ENCODE measurements at regions not wholly inside any gene's neighbourhood (a gene's known extent, or its start where the extent isn't known, plus 50 kb on each side); places are given as distances from the start of the nearest gene placed in this dataset.

DNA sequence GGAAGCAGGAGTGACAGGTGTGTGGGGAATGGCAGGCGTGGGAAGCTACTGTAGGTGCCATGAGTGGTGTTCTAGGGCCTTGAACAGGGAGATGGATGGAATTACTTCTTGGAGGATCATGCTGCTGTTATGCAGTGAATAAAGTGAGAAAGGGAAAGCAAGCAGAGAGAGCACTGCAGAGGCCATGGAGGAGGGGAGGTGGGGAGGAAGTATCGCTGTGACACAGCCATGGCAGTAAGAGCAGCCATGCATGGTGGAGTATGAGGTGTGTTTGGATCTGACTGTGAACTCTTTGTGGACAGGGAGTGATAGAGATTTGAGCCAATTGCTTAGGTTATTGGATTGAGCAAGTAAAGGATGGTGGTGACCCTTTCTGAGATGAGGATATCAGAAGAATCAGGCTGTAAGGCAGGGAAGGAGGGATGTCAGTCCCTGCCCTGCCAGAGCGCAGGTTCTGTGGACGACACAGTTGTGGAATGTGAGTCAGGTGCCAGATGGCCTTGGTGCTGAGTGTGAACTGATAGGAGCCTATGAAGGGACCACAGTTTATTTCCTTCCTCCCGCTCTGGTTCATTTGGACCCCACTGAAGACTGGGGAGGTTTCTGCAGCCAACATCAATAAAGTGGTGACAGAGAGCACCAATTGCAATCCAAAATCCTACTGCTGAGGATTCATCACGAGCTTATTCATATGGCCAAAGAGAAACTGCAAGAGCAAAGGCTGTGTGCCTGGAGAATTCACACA, 105.5 kb upstream of the TMEM72 start:
- H3K4me1 Mint-ChIP-seq (ENCODE audit: unreplicated experiment): no peaks in the 10 kb centered on the region
- H3K27me3 Mint-ChIP-seq (ENCODE audit: unreplicated experiment): no peaks in the 10 kb centered on the region
- no peak overlapping the region for H3K4me3 Mint-ChIP-seq (ENCODE audit: unreplicated experiment)
- no peak overlapping the region for H3K27ac Mint-ChIP-seq (ENCODE audit: unreplicated experiment)
- DNase-seq (ENCODE audit: low spot score): no peak
- no peaks in the 10 kb centered on the region for H3K9me3 Mint-ChIP-seq (ENCODE audit: unreplicated experiment)
- H3K36me3 Mint-ChIP-seq (ENCODE audit: low read depth, unreplicated experiment): no peaks in the 10 kb centered on the region
- TF ChIP-seq, protein P1, sequence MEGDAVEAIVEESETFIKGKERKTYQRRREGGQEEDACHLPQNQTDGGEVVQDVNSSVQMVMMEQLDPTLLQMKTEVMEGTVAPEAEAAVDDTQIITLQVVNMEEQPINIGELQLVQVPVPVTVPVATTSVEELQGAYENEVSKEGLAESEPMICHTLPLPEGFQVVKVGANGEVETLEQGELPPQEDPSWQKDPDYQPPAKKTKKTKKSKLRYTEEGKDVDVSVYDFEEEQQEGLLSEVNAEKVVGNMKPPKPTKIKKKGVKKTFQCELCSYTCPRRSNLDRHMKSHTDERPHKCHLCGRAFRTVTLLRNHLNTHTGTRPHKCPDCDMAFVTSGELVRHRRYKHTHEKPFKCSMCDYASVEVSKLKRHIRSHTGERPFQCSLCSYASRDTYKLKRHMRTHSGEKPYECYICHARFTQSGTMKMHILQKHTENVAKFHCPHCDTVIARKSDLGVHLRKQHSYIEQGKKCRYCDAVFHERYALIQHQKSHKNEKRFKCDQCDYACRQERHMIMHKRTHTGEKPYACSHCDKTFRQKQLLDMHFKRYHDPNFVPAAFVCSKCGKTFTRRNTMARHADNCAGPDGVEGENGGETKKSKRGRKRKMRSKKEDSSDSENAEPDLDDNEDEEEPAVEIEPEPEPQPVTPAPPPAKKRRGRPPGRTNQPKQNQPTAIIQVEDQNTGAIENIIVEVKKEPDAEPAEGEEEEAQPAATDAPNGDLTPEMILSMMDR (IDR thresholded peaks at IDR 0.05; ENCODE audit: unreplicated experiment): no peak

DNA sequence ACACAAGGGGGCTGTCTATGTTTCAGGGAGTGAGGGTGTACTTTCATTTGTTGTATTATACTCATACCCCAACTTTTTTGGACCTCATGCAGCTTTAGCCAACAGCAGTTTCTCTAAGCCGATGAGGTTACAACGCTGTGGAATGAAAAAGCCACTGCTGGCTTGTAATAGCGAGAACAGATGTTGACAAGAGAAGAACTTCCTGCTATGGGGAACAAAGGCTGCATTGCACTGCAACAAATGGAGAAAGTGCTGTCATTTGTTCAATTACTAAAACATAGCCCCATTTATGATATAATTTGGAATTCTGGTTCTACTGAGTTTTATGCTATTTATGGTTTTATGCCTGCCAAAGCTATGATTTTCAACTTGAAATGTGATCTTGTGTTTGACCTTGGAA, 104.2 kb upstream of the TMEM72 start:
- no peaks in the 10 kb centered on the region for H3K36me3 Mint-ChIP-seq (ENCODE audit: low read depth, unreplicated experiment)
- no peak overlapping the region for H3K27ac Mint-ChIP-seq (ENCODE audit: unreplicated experiment)
- H3K27me3 Mint-ChIP-seq (ENCODE audit: unreplicated experiment): no peaks in the 10 kb centered on the region
- no peaks in the 10 kb centered on the region for H3K9me3 Mint-ChIP-seq (ENCODE audit: unreplicated experiment)
- DNase-seq (ENCODE audit: low spot score): no peak
- no peaks in the 10 kb centered on the region for H3K4me1 Mint-ChIP-seq (ENCODE audit: unreplicated experiment)
- TF ChIP-seq, protein P1 (IDR thresholded peaks at IDR 0.05; ENCODE audit: unreplicated experiment): no peak
- no peak overlapping the region for H3K4me3 Mint-ChIP-seq (ENCODE audit: unreplicated experiment)

DNA sequence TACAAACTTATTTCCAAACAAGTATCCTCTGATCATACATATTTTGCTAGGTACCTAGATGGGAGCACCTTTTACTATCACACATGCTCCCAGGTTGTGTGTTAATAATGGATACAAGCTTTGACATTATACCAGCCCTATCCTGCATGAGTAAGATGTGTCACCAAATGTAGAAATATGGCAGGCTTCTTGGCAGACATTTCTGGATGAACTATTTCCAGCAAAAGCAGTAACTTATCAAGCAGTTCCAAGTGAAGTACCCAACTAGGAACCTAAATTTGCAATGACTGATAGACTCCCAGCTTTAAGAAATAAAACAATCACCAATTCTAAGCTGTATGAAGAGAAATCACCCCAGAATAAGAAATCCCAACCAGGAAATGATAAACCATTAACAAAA, 103.7 kb upstream of the TMEM72 start:
- Mint-ChIP-seq H3K36me3 (ENCODE audit: low read depth, unreplicated experiment) (no peaks in the 10 kb centered on the region), H3K4me1 (ENCODE audit: unreplicated experiment) (no peaks in the 10 kb centered on the region), H3K4me3 (ENCODE audit: unreplicated experiment) (no peak overlapping the region), H3K9me3 (ENCODE audit: unreplicated experiment) (no peaks in the 10 kb centered on the region), H3K27me3 (ENCODE audit: unreplicated experiment) (no peaks in the 10 kb centered on the region), H3K27ac (ENCODE audit: unreplicated experiment) (no peak overlapping the region)
- TF ChIP-seq, protein P1 (IDR thresholded peaks at IDR 0.05; ENCODE audit: unreplicated experiment): no peak
- no peak for DNase-seq (ENCODE audit: low spot score)

DNA sequence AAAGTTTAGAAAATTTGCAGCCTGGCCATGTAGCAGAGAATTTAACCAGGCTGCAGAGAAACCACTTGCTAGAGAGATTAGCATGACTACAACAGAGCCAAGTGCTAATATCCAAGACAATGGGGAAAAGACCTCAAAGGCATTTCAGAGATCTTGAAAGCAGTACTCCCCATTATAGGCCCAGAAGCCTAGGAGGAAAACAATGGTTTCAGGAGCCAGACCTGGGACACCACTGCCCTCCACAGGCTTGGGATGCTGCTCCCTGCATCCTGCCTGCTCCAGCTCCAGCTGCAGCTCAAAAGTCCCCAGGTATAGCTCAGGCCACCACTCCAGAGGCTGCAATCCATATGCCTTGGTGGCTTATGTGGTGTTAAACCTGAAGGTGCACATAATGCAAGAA, 101.5 kb upstream of the TMEM72 start:
- TF ChIP-seq, protein P1 (IDR thresholded peaks at IDR 0.05; ENCODE audit: unreplicated experiment): no peak
- Mint-ChIP-seq H3K4me1 (ENCODE audit: unreplicated experiment) (no peaks in the 10 kb centered on the region), H3K27ac (ENCODE audit: unreplicated experiment) (no peak overlapping the region), H3K27me3 (ENCODE audit: unreplicated experiment) (no peaks in the 10 kb centered on the region), H3K4me3 (ENCODE audit: unreplicated experiment) (no peak overlapping the region), H3K36me3 (ENCODE audit: low read depth, unreplicated experiment) (no peaks in the 10 kb centered on the region), H3K9me3 (ENCODE audit: unreplicated experiment) (no peaks in the 10 kb centered on the region)
- no peak for DNase-seq (ENCODE audit: low spot score)

DNA sequence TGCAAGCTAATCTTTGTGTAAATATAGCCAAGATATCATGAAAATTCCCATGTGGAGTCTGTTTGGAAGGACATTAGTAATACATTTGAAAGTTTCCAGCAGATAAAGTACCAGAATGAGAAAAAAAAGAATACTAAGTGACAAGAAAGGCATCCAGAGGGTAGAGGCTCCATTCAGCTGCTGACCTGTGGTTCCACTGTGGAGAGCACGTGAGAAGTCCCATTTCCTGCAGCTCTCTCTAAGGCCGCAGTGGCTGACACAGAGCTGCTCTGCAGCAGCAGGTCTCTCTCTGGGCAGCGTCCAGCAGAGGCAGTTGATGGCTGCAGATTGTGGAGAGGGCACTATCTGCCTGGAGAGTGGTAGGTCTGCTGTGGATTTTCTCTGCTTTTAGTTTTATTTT, 100.1 kb upstream of the TMEM72 start:
- no peaks in the 10 kb centered on the region for H3K4me1 Mint-ChIP-seq (ENCODE audit: unreplicated experiment)
- H3K4me3 Mint-ChIP-seq (ENCODE audit: unreplicated experiment): no peak overlapping the region
- no peaks in the 10 kb centered on the region for H3K27me3 Mint-ChIP-seq (ENCODE audit: unreplicated experiment)
- H3K9me3 Mint-ChIP-seq (ENCODE audit: unreplicated experiment): no peaks in the 10 kb centered on the region
- no peaks in the 10 kb centered on the region for H3K36me3 Mint-ChIP-seq (ENCODE audit: low read depth, unreplicated experiment)
- no peak overlapping the region for H3K27ac Mint-ChIP-seq (ENCODE audit: unreplicated experiment)
- DNase-seq (ENCODE audit: low spot score): no peak
- TF ChIP-seq, protein P1 (IDR thresholded peaks at IDR 0.05; ENCODE audit: unreplicated experiment): no peak
